ENCODE measurements at regions not wholly inside any gene's neighbourhood (a gene's known extent, or its start where the extent isn't known, plus 50 kb on each side); places are given as distances from the start of the nearest gene placed in this dataset.

GRCh38 chr10:124253006-124253405, 159.6 kb upstream of the CHST15 start:
- H3K27ac ChIP-seq, result no peak overlapping the region
- in situ Hi-C loops (cut with MboI; ENCODE audit: low sequenced_read_pairs in 4 of 4), result no loop called here
- DNase-seq (no peak), ATAC-seq (no peak)
- intact Hi-C loops (cut with DNase I; ENCODE audit: low total_unique reads), result no loop called here
- no peak for TF ChIP-seq POLR2A (IDR thresholded peaks at IDR 0.05)
- TF ChIP-seq, protein P1, sequence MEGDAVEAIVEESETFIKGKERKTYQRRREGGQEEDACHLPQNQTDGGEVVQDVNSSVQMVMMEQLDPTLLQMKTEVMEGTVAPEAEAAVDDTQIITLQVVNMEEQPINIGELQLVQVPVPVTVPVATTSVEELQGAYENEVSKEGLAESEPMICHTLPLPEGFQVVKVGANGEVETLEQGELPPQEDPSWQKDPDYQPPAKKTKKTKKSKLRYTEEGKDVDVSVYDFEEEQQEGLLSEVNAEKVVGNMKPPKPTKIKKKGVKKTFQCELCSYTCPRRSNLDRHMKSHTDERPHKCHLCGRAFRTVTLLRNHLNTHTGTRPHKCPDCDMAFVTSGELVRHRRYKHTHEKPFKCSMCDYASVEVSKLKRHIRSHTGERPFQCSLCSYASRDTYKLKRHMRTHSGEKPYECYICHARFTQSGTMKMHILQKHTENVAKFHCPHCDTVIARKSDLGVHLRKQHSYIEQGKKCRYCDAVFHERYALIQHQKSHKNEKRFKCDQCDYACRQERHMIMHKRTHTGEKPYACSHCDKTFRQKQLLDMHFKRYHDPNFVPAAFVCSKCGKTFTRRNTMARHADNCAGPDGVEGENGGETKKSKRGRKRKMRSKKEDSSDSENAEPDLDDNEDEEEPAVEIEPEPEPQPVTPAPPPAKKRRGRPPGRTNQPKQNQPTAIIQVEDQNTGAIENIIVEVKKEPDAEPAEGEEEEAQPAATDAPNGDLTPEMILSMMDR (IDR thresholded peaks at IDR 0.05 in 4 of 5, conservative IDR thresholded peaks at IDR 0.05 in 1 of 5), result no peak
- no peaks in the 10 kb centered on the region for H3K27me3 ChIP-seq
- no peaks in the 10 kb centered on the region for H3K36me3 ChIP-seq
- no peaks in the 10 kb centered on the region for H3K9me3 ChIP-seq
- H3K4me1 ChIP-seq, result peaks cover 0 to 14% of the 10 kb centered on the region in 2 donors
- no peak overlapping the region for H3K4me3 ChIP-seq

DNA sequence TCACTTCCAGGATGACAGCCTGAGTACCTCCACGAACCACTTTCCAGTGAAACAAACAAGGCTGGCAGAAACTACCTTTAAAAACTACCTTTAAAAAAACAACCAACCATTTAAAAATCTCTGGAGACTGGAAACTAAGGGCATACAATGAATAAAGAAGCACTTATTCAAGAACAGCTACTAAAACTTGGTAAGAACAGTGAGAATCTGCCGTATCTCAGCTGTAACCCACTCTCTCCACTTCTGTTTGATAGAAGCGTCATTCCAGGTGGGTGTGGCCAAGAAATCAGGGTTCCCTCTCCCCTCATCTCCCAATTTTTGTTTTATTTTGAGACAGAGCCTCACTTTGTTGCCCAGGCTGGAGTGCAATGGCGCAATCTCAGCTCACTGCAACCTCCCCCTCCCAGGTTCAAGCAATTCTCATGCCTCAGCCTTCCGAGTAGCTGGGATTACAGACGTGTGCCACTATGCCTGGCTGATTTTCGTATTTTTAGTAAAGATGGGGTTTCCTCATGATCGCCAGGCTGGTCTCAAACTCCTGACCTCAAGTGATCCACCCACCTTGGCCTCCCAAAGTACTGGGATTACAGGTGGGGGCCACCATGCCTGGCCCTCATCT, 158.8 kb upstream of the CHST15 start:
- no peaks in the 10 kb centered on the region for H3K27me3 ChIP-seq
- no peak for DNase-seq
- intact Hi-C loops (cut with DNase I; ENCODE audit: low total_unique reads), result no loop called here
- TF ChIP-seq, protein P1 (IDR thresholded peaks at IDR 0.05 in 4 of 5, conservative IDR thresholded peaks at IDR 0.05 in 1 of 5), result no peak
- TF ChIP-seq POLR2A (IDR thresholded peaks at IDR 0.05), result no peak
- H3K9me3 ChIP-seq, result no peaks in the 10 kb centered on the region
- H3K4me1 ChIP-seq, result peaks cover 0 to 14% of the 10 kb centered on the region in 2 donors
- no peak for ATAC-seq
- no peak overlapping the region for H3K4me3 ChIP-seq
- no peak overlapping the region for H3K27ac ChIP-seq
- in situ Hi-C loops (cut with MboI; ENCODE audit: low sequenced_read_pairs in 4 of 4), result no loop called here
- no peaks in the 10 kb centered on the region for H3K36me3 ChIP-seq

GRCh38 chr10:124251317-124252065, 158.1 kb upstream of the CHST15 start:
- intact Hi-C loops (cut with DNase I; ENCODE audit: low total_unique reads) (no loop called here), in situ Hi-C loops (cut with MboI; ENCODE audit: low sequenced_read_pairs in 4 of 4) (no loop called here)
- Histone ChIP-seq H3K9me3 (no peaks in the 10 kb centered on the region), H3K4me1 (peaks cover 0 to 14% of the 10 kb centered on the region in 2 donors), H3K36me3 (no peaks in the 10 kb centered on the region), H3K27me3 (no peaks in the 10 kb centered on the region), H3K27ac (no peak overlapping the region), H3K4me3 (no peak overlapping the region)
- no peak for DNase-seq
- ATAC-seq, result no peak
- TF ChIP-seq, protein P1 (IDR thresholded peaks at IDR 0.05 in 4 of 5, conservative IDR thresholded peaks at IDR 0.05 in 1 of 5), result no peak
- no peak for TF ChIP-seq POLR2A (IDR thresholded peaks at IDR 0.05)

DNA sequence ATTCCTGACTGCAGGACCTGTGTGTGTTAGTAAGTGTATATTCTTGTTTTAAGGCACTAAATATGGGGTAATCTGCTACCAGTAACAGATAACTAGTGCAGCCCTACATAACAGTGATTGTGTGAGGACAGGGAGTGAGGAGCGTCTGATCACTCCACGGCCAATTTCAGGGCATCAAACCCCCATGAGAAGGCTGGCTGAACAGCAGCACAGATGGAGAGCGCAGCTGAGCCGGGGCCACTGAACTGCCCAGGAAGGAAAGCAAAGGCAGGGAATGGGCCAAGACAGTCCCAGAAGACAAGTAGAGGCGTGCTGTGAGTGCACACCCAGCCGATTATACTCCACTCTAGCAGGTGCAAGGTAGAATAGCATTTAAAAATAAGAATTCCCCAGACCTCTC, 157.1 kb upstream of the CHST15 start:
- no peak for ATAC-seq
- no peak for DNase-seq
- H3K4me1 ChIP-seq, result peaks cover 0 to 14% of the 10 kb centered on the region in 2 donors
- intact Hi-C loops (cut with DNase I; ENCODE audit: low total_unique reads), result no loop called here
- no peak overlapping the region for H3K4me3 ChIP-seq
- H3K36me3 ChIP-seq, result no peaks in the 10 kb centered on the region
- H3K9me3 ChIP-seq, result no peaks in the 10 kb centered on the region
- in situ Hi-C loops (cut with MboI; ENCODE audit: low sequenced_read_pairs in 4 of 4), result no loop called here
- no peak for TF ChIP-seq POLR2A (IDR thresholded peaks at IDR 0.05)
- TF ChIP-seq, protein P1 (IDR thresholded peaks at IDR 0.05 in 4 of 5, conservative IDR thresholded peaks at IDR 0.05 in 1 of 5), result no peak
- no peaks in the 10 kb centered on the region for H3K27me3 ChIP-seq
- no peak overlapping the region for H3K27ac ChIP-seq

All from gastrocnemius medialis (tissue), 4 donors.